ENCODE measurements at regions not wholly inside any gene's neighbourhood (a gene's known extent, or its start where the extent isn't known, plus 50 kb on each side); places are given as distances from the start of the nearest gene placed in this dataset.

DNA sequence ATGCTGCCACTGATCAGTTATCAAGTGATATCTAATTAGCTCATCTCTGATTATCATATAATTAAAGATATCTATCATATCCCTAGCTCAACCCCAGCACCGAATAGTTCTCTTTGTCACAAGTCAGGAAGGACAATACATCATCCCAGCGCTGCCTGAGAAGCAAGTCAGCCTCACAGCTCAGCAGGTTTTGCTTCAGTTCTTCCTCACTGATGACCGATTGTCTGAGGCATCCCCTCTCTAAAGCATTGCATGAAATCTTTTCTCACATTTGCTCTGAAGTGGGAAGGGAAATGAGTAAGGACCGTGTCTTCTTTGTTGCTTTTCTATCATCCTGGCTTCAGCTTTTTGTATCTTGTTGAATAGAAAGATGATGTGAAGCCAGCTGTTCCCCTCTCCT, 247.9 kb downstream of the CMPK2 start:
- Histone ChIP-seq H3K9me3 (ENCODE audit: insufficient read depth in 2 of 2, low read depth in 1 of 2, low read length in 1 of 2) (no peaks in the 10 kb centered on the region), H3K4me2 (ENCODE audit: insufficient read depth in 1 of 2, low read depth in 2 of 2, low read length in 2 of 2) (no peak overlapping the region), H2BK120ac (replicated peaks; ENCODE audit: low read depth, low read length) (no peak overlapping the region), H3K9ac (replicated peaks in 1 of 4; ENCODE audit: extremely low read depth in 1 of 4, low read depth in 3 of 4, low read length in 3 of 4) (no peak overlapping the region), H3K79me1 (ENCODE audit: low read depth, low read length) (no peaks in the 10 kb centered on the region), H4K5ac (ENCODE audit: insufficient read length, low read depth, low read length) (no peak overlapping the region), H3K23ac (ENCODE audit: insufficient read length) (no peak overlapping the region), H3K27me3 (replicated peaks in 1 of 4; ENCODE audit: control insufficient read depth in 3 of 4, extremely low read depth in 1 of 4, insufficient read depth in 3 of 4, low read length in 3 of 4) (no peaks in the 10 kb centered on the region), H3K4ac (replicated peaks; ENCODE audit: insufficient read length, low read depth, low read length) (no peak overlapping the region), H2BK15ac (ENCODE audit: low read length) (no peak overlapping the region), H3K27ac (ENCODE audit: low read depth, low read length) (no peak overlapping the region), H4K8ac (ENCODE audit: extremely low read depth, insufficient read depth, low read length) (no peak overlapping the region), H3K4me3 (ENCODE audit: extremely low read depth in 1 of 4, insufficient read depth in 2 of 4, low read depth in 3 of 4, low read length in 4 of 4) (no peak overlapping the region), H2AK5ac (ENCODE audit: low read depth, low read length) (no peak overlapping the region), H3K14ac (ENCODE audit: insufficient read length) (no peak overlapping the region), H3K36me3 (ENCODE audit: control insufficient read depth in 2 of 4, insufficient read depth in 4 of 4, low read length in 3 of 4) (no peaks in the 10 kb centered on the region), H2BK20ac (ENCODE audit: low read length) (no peak overlapping the region), H3K4me1 (replicated peaks in 1 of 4; ENCODE audit: control insufficient read depth in 3 of 4, insufficient read depth in 4 of 4, low read length in 3 of 4) (no peaks in the 10 kb centered on the region), H4K91ac (replicated peaks; ENCODE audit: insufficient read length, low read length) (no peak overlapping the region), H3K23me2 (ENCODE audit: low read depth, low read length) (no peaks in the 10 kb centered on the region), H4K20me1 (replicated peaks in 1 of 2; ENCODE audit: control insufficient read depth in 1 of 2, insufficient read depth in 2 of 2, low read length in 2 of 2) (no peaks in the 10 kb centered on the region), H2AFZ (ENCODE audit: low read length) (no peak overlapping the region; the same call in 1 of the 2 replicates), H3K79me2 (ENCODE audit: control insufficient read depth in 1 of 2, insufficient read depth in 2 of 2, low read length in 2 of 2) (no peaks in the 10 kb centered on the region), H3K18ac (ENCODE audit: extremely low read depth, low read length) (no peak overlapping the region), H3K56ac (replicated peaks; ENCODE audit: insufficient read length, low read depth, low read length) (no peak overlapping the region), H2BK12ac (ENCODE audit: low read depth, low read length) (no peak overlapping the region), H2BK5ac (ENCODE audit: low read depth, low read length) (no peak overlapping the region)
- TF ChIP-seq CTBP2 (IDR thresholded peaks at IDR 0.05; ENCODE audit: borderline replicate concordance, insufficient read depth, insufficient read length, low read length) = no peak
- TF ChIP-seq SAP30 (IDR thresholded peaks at IDR 0.05; ENCODE audit: insufficient read depth, insufficient replicate concordance, low read length) = no peak
- TF ChIP-seq, protein P1, sequence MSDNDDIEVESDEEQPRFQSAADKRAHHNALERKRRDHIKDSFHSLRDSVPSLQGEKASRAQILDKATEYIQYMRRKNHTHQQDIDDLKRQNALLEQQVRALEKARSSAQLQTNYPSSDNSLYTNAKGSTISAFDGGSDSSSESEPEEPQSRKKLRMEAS (IDR thresholded peaks at IDR 0.05) = no peak
- no peak for TF ChIP-seq SIN3A (conservative IDR thresholded peaks at IDR 0.05 in 1 of 2, IDR thresholded peaks at IDR 0.05 in 1 of 2; ENCODE audit: low read depth in 1 of 2, low read length in 2 of 2)
- TF ChIP-seq KDM1A (IDR thresholded peaks at IDR 0.05; ENCODE audit: borderline replicate concordance, low read length) = no peak
- TF ChIP-seq RFX5 (IDR thresholded peaks at IDR 0.05; ENCODE audit: borderline replicate concordance, low read depth, low read length) = no peak
- no peak for TF ChIP-seq EGR1 (IDR thresholded peaks at IDR 0.05; ENCODE audit: borderline replicate concordance, low read depth, low read length)
- no peak for TF ChIP-seq SIX5 (IDR thresholded peaks at IDR 0.05; ENCODE audit: low read depth, low read length)
- TF ChIP-seq CHD1 (IDR thresholded peaks at IDR 0.05; ENCODE audit: low read depth, low read length) = no peak
- 91% methylated on average over 4 of the region's 4 CpGs; no CpG with 5 or more reads in 1 of the 2 experiments for WGBS, 2 experiments (ENCODE audit: extremely low coverage in 1 of 2, insufficient coverage in 1 of 2, insufficient read length in 1 of 2, insufficient replicate concordance in 2 of 2, low coverage in 1 of 2, low lambda C conversion rate in 2 of 2, missing lambda C conversion rate in 1 of 2)
- FAIRE-seq (no peak), DNase-seq (ENCODE audit: low read depth in 1 of 2, low spot score in 2 of 2) (no peak)
- POLR2A ChIA-PET (ENCODE audit: partially characterized antibody) = no interaction called here
- CTCF ChIA-PET (ENCODE audit: partially characterized antibody) = interaction anchor here (0.5 to 2.0 kb wide), 2 partner anchors 22 to 505 kb away, joined by 3 to 6 read pairs; no protein-coding TSS in a partner anchor

Measured in H1 (cell line).